DMS 273 (cell line): ENCODE measurements at regions not wholly inside any gene's neighbourhood (a gene's known extent, or its start where the extent isn't known, plus 50 kb on each side); places are given as distances from the start of the nearest gene placed in this dataset.

ENCODE experiments used
- DNase-seq: peaks from one replicate; lab custom pipeline; 2025; ENCODE audit not compliant: unreplicated experiment; lab: John Stamatoyannopoulos, UW

DNA sequence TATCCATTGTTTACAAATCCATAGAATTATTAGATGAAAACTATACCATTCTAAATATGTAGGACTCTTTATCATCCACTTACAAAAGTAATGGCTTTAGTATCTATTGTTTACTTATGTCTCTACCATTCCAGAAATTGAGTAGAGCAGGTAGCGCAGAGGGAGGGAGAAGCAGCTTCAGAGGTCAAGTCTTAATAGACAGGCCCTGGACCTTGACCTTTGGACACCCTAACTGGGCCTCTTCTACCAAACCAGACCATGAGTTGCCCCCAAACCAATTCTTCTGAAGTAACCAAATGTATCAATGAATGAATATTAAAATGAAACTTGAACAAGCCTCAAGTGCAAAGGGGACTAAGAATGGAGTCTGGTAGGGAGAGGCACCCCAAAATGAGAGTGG is 124.9 kb upstream of the ANKRD55 start:
- DNase-seq: no peak

DNA sequence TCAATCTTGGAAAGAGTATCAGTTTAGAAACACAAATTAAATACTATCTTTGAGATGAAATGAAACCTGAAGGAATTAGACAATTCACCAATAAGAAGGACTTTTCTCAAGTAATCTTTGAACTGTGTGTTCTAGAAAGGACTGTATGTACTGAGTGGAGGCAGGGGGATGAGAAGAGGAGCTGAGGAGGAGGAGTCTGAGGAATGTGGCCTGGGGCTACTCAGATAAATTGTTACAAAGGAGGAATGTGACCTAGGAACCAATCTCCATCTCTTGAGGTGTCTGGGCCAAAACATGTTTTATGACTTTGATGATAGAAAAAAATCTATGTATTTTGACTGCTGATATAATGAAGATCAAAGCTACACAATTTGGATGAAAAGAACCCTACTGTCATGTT is 124.3 kb upstream of the ANKRD55 start:
- DNase-seq: no peak

- no peak for DNase-seq
Measured at GRCh38 chr5:56356836-56357160, 123.7 kb upstream of the ANKRD55 start.

DNA sequence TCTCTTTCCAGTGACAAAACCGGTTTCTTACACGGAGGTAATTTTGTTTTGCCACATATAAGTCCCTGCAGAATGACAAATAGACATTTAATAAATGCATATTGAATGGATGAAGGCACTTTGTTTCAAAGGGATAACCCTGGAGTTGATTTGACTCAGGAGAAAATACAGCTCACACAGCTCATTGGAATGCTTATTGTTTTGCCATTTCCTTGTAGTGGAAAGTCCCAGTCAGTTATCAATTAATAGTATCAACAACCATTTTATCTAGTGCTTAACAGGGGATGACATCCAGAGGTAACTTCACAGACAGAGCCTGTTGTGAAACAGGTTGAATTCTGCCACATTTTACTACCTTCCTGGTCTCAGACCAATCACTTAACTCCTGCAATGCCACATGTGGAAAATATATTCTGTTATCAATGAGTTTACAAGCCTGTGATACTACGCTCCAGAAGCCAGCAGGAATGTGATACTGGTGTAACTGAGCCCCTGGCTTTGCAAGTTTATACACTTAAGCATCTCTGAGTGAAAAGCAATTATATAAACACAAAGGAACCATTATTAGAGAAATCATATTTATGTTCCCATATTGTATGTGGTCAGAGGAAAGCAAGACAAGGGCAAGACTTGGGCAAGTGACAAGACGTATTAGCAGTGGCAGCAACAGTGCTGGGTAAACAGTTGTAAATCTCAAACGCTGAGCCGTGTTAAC is 123.1 kb upstream of the ANKRD55 start:
- no peak for DNase-seq

- no peak for DNase-seq
Measured at GRCh38 chr5:56354836-56355235, 121.7 kb upstream of the ANKRD55 start.

- DNase-seq: no peak
Measured at GRCh38 chr5:56352808-56353590, 119.9 kb upstream of the ANKRD55 start.

- peak; percentile 2 for DNase-seq
Measured at GRCh38 chr5:56350597-56351170, 117.6 kb upstream of the ANKRD55 start.

DNA sequence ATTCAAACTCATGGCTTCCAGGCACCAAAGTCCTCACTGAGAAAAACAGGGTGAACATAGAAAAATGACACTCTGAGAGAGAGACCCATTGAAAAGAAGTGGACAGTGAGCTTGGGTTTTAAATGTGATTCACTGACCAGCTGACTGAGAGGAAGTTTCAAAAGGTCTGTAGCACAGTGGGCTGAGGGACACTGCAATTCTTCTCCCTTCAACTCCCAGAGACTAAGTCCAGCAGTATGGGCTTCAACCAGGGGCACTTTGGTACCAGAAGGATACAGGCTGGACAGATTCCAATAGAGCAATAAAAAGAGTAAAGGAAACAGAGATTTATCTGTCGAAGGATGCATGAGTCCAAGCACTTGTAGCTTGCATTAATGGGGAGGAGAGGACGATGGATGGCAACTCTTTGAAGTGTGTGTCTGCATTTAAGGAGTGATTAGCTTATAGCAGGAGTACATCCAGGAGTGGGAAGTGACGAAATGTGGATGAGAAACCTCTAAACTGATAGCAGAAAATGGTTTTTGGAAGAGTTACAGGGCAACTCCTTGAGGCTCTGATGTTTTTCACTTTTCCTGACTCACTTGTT is 117.0 kb upstream of the ANKRD55 start:
- no peak for DNase-seq

DNA sequence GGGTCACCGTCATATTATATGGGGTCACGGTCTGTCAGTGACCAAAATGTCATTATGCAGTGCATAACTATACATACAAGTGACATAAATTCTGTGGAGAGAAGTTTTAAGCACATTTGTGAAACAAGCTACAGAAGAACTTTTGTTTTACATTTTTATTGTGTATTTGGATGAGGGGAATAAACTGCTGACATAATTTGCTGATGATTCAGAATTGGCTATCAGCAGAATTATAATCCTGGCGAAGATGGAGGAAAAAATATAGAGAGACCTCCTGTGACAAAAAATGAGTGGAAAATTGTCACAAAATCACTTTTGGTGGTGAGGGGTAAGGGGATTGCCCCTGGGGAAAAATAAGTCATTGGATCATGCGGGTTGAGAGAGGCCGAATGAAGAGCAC is 116.3 kb upstream of the ANKRD55 start:
- DNase-seq: no peak

DNA sequence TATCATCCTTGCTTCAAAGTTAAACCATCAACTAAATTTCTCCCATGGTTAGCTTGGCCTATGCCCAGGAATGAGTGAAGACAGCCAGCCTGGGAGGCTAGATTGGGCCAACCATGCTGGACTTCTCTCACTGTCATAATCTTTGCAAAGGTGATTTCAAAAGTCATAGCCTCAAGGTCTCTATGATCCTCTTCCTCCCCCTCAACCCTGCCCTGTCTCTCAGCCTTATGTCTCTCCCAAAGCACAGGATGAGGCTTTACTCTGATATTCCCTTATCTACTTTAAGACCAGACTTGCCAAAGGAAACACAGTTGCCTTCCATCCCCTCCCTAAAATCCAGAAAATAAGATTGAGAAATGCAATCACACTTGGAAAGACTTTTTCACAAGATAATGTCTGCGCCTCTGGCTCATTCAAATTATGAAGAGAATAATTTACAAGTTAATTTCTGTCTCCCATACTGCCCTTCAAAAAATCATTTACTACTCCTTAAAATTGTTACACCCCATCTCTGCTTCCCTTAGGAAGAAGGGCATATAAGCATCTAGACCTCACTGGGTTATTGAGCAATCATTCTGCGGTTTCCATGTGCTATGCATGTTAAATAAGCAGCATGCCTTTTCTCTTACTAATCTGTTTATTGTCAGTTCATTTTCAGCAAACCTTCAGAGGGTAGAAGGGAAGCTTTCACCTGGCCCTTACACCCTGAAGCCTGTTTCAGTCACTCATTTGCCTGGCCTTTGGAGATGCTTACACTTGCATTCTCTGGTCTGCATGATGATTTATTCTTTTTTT is 113.8 kb upstream of the ANKRD55 start:
- no peak for DNase-seq

DNA sequence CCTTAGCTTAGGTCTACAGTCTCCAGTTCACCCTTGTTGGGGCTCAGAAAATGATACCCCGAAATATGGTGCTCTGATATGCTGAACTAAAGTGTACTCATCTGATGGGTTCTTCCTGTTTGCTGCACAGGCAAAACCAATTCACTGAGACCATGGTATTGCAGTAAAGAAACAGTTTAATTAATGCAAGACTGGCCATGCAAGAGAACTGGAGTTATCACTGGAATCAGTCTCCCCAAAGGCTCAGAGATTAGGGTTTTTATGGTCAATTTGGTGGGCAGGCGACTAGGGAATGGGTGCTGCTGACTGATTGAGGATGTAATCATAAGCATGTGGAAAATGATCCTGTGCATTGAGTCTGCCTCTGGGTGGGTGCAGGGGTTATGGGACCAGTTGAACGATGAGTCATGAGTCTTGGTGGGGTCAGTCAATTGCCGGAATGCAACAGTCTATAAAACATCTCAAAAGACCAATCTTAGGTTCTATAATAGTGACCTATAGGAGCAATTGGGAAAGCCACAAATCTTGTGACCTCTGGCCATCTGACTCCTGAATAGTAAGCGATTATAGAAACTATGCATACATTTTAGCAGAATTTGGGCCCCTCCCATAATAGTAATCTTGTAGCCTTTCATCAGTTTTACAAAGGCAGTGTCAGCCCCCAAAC is 113.0 kb upstream of the ANKRD55 start:
- no peak for DNase-seq

DNA sequence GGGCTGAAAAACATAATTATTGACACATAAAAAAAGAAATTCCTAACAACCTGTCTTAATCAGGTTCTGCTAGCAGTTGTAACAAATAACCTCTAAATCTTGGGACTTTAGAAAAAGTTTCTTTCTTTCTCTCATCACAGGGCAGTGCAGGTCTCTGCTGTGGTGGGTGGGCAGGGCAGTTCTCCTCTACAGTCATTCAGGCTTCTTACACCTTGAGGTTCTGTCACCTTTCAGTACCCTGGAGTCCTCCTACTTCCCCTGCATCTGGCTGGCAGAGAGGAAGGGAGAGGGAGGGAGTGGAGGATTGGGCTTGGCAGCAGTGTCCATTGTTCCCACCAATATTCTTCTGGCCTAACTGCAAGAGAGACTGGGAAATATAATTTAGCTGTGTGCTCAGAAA is 112.2 kb upstream of the ANKRD55 start:
- DNase-seq: no peak

DNA sequence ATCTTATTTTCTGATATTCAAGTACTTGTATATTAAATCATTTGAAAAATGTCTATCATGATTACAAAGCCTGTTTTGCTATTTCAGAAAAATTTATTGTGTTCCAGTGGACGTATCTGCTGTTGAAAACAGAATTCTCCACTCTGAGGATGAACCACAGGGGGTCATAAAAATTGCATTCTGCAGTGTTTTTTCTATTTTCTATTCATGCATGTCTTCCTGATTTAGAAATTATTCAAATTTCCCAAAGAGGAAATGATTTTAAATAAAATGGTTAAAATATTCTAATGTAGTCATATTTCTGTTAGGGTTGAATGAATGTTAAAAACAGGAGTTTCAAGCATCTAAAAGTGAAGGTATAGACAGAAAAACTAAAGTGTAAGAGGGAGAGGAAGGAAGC is 111.5 kb upstream of the ANKRD55 start:
- no peak for DNase-seq

GRCh38 chr5:56343988-56344387 is 110.9 kb upstream of the ANKRD55 start:
- no peak for DNase-seq

DNA sequence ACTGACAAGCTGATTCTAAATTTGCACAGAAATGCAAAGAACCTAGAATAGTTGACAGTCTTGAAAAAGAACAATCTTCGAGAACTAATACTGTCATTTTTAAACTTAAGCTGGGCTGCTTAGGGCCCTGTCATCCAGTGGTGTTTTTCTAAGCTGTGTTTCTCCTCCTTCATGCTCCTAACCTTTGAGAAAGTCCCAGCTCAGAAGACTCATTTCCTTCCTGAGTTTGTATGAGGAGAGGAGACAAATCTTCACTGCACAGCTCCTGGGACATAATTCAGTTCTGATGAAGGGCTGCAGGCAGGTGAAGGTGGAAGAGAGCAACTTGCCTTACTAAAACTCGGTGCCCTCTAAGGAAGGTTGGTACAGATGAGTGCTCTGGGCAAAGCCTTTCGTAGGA is 109.5 kb upstream of the ANKRD55 start:
- no peak for DNase-seq

GRCh38 chr5:56340196-56340980 is 107.3 kb upstream of the ANKRD55 start:
- no peak for DNase-seq

GRCh38 chr5:56339732-56340131 is 106.6 kb upstream of the ANKRD55 start:
- no peak for DNase-seq

- no peak for DNase-seq
Measured at GRCh38 chr5:56337715-56338319, 104.7 kb upstream of the ANKRD55 start.

- DNase-seq: no peak
Measured at GRCh38 chr5:56335212-56335611, 102.1 kb upstream of the ANKRD55 start.

DNA sequence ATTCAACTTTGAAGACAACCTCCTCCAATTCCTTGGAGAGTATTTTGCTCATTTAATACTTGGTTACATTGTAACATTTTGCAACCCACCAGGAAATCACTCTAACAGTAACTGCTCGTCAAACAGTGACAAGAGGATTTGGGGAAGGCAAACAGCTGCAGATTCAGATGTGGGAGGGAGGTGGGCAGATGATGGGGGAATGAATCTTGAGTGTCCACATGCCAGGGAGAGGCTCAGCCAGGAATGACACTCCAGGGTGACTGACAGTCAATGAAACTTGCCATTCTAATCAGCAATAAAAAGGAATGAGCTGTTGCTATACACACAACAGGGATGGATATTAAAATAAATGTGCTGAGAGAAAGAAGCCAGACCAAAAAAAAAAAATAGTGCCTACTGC is 97.7 kb upstream of the ANKRD55 start:
- DNase-seq: no peak
